SIG-M5 treated with dmso at 0.1 percent for 504 hours (cell line): ENCODE measurements at regions not wholly inside any gene's neighbourhood (a gene's known extent, or its start where the extent isn't known, plus 50 kb on each side); places are given as distances from the start of the nearest gene placed in this dataset.

Experiments
- DNase-seq: peaks from one replicate; lab custom pipeline; 2025; ENCODE audit not compliant: unreplicated experiment; lab: John Stamatoyannopoulos, UW

DNA sequence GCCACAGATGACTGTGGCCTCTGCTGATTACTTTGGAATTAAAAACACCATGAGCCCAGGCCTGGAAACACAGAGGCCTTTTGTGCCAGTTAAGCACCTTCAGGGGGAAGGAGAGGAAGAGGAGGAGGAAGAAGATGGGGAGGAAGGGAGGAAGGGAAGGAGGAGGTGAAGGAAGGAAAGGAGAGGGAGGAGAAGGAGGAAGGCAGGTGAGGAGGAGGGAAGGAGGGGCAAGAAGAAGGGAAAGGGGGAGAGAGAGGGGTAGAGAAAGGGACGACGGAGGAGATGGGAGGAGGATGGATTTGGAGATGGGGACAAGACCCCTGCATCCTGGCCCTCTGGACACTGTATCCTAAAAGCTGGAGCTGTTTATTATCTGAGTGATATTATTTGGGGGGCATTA lies 231.0 kb downstream of the UQCRFS1 start:
- no peak for DNase-seq

DNA sequence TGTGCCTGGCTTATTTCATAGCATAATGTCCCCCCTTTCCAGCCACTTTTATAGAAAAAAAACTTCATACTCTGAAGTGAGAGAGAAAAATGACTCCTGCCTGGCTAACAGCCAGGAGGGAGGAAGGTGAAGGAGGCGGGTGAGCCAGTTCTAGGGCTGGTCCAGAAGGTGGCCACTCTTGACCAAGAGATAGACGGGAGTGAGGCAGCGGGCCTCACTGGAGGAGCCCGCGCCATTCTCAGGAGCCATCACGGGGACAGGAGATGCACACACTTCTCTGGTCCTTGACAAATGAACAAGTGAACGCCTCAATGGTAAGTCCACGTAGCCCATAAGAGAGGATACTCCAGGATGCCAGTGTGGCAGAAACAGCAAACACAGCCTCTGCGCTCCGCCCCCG lies 231.4 kb downstream of the UQCRFS1 start:
- DNase-seq, result no peak

DNA sequence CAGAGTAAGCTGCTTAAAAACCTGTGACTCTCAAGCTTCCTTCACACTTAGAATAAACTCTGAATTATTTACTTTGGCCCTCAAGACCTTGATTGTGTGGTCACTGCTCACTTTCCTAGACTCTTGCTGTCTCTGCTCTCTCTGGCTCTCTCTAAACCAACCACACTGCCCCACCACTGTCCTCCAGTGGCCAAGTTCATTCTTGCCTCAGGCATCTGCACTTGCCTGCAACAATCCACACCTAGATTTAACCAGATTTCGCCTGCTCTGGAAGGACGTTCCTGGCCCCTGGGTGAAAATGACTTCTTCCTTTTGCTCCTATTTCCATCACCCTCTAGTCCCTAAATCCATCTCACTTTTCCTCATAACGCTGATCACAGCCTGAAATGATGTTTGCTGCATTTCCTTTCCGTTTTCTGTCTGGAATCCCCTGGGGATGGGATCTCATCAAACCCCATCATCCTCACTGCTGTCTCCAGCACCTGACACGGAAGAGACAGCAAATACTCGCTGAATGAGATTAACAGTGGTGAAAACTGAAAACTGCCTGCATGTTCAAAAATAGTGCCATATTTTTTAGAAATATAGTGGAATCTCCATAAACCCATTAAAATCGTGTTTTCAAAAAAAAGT lies 232.6 kb downstream of the UQCRFS1 start:
- DNase-seq, result no peak

DNA sequence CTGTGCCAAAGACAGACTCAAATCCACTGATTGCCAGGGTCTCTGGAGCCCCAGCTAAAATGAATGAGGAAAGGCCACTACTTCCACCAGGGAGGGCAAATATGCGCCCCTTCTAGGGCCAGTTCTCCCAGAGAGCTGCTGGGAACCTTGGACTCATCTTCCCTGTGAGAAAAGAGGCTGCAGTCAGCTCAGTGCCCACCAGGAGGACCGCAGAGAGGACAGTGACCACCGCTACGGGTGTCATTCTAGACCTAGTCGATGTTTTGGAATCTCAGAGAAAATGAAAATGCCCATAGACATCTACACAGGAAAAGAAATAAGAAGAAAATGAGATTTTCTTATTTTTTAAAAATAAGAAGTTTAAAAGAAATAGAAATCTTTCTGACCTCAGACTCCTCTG lies 235.1 kb downstream of the UQCRFS1 start:
- no peak for DNase-seq

DNA sequence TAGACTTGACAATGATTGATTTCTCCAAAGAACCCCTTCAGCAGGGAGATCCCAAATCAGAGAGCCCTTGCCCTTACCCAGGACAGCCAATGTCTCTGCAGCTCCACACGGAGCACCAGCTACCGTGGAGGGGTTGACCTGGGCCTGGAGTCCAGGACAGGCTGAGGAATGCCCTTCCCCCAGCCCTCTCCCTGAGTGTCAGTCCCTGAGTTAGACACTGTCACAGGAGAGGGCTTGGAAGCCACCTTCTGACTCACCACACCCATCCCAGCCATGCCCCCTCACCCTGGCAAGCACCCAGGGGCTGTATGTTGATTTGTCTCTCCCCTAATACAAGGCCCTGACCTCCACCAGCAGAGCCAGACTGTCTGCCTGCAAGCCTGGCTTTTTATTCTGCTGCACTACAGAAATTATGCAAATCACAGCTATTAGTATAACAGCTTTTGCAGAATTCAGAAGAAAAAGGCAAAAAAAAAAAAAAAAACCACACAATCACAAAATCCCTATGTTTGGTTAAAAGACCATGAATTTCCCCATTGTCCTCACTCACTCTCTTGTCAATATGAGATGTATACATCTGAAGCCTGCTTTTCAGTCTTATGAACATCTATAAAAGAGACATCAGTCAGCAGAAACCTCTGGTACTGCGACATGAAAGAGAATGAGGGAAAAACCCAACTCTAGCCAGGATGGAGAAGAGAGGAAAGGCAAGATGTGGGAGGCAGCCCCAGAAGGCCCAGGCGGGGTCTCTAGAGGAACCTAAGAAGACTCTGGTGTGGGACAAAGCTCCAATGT lies 240.7 kb downstream of the UQCRFS1 start:
- DNase-seq, result no peak

DNA sequence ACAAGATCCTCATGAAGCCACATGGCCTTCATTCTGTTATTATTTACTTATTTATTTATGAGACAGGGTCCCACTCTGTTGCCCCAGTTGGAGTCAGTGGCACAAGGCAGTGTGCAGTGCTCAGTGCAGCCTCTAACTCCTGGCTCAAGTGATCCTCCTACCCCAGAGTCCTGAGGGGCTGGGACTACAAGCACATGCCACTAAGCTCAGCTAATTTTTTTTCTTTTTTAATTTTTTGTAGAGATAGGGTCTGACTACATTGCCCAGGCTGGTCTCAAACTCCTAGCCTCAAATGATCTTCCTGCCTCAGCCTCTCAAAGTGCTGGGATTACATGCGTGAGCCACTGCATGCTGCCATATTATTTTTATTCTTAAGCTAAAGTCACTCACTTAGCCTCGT lies 241.4 kb downstream of the UQCRFS1 start:
- DNase-seq, result no peak

DNA sequence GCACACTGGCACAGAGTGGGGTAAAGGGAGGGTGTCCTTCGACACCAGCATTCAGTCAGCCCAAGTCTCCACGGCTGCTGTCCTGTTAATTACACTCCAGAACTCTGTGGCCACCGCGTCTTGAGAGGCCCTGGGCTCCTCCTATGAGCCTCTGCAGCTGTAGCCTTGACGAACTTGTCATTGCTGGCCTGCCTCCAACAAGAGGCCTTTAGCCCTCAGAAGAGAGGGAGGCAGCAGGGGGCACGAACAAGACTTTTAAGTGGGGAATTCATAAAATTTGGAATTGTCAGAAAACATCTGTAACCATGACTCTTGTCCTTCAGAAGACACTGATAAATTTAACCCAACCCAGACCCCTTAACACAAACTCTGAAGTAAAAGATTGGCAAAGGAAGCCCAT lies 241.9 kb downstream of the UQCRFS1 start:
- no peak for DNase-seq

DNA sequence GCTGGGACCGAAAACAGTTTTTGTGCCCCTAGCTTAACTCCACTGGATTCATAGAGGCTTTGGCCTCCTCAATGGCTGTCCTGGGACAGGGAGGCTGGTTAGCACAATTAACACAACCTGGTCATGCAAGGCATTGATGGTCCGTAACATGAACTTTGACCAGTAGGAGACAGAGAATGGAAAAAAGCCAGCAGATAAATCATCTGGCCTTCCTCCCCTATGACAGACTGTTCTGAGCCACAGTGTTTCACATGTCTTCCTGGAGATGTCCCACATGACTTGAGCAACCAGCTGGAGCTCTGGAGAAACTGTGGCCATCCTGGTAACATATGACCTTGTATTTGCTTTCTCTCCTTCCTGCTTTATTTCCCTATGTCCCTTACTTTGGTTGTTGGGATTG lies 244.2 kb downstream of the UQCRFS1 start:
- no peak for DNase-seq

DNA sequence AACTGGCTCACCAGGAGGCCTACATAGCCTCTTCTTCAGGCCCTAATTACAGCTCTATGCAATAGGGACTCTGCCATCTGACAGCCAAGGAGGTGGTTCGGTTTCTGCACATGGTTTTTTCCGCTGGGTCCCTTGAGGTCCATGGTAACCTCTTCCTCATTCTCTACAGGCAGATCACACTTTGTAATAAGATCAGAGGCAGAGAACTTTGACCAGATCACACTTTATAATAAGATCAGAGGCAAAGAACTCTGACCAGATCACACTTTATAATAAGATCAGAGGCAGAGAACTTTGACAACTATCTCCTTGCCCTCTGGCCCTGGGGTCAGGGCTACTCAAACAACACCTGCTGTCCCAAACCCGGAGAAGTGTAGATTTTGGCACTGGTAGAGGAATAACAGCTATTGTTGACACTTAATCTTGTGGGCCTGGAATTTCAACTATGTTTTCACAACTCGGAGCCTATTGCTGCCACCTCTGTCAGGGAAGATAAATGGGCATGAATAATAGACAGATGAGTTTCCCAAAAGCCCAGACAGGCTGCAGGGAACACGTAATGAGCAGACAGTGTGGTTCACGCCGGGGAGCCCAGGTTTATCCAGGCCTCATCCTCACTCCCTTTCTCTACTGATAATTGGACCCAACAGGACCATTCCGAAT lies 246.1 kb downstream of the UQCRFS1 start:
- no peak for DNase-seq

DNA sequence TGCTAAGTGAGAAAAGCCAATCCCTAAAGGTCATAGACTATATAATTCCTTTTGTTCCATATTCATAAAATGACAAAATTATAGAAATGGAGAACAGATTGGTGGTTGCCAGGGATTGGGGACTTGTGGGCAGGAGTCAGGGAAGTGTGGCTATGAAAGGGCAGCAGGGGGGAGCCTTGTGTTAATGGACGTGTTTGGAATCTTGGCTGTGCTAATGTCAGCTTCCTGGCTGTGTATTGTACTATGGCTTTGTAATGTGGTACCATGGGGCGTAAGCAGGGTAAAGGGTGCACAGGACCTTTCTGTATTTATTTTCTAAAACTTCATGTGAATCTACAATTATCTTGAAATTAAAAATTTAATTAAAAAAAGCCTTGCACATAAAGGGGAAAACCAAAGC lies 248.5 kb downstream of the UQCRFS1 start:
- DNase-seq, result no peak

DNA sequence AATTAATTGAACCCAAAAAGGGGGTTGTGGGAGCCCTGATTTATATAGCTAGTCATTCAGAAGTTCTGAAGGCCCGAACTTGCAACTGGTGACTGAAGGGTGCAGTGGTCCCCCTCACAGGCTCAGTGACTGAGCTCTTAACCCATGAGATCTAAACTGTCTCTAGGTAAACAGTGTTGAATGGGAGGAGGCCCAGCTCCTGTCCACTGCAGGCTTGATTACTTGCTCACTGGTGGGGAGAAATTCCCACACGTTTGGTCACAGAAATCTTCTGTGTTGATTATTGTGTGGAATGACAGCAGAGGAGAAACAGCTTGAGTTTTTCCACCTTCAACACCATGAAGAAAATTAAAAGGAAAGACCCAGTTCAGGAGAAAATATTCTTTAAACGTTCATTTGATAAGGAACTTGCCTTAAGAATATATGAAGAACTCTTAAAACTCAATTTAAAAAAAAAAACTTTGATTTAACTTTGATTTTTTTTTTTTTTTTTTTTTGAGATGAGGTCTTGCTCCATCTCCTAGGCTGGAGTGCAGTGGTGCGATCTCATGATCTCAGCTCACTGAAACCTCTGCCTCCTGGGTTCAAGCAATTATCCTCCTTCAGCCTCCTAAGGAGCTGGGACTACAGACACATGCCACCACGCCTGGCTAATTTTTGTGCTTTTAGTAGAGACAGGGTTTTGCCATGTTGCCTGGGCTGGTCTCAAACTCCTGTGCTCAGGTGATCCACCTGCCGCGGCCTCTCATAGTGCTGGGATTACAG lies 249.3 kb downstream of the UQCRFS1 start:
- no peak for DNase-seq

DNA sequence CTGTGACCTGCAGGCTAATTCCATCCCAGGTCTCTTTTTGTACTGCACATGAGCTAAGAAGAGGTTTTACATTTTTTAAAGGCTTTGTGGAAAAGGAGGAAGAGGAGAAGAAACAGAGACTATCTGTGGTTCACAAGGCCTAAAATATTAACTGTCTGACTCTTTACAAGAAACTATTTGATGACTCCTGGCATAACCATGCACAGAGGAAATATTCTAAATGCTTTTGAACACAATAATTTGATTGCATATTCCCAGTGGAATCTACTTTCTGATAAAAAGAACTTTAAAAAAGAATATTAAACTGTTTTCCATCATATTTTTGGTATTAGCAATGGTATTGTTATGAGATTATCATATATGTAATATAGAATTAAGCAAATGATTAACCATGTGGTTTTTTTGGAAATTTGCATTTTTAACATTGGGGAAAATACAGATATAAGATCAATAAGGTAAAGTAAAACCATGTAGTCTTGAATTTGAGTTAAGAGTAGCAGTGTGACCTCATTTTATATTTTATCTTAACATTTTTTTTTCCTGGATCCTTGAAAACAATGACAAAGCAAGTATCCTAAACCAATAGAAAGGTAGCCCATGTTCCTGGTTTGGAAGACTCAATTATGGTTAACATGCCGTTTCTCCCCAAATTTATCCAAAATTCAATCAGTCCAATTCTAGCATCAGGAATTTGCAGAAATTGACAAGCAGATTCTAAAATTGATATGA lies 251.0 kb downstream of the UQCRFS1 start:
- no peak for DNase-seq

DNA sequence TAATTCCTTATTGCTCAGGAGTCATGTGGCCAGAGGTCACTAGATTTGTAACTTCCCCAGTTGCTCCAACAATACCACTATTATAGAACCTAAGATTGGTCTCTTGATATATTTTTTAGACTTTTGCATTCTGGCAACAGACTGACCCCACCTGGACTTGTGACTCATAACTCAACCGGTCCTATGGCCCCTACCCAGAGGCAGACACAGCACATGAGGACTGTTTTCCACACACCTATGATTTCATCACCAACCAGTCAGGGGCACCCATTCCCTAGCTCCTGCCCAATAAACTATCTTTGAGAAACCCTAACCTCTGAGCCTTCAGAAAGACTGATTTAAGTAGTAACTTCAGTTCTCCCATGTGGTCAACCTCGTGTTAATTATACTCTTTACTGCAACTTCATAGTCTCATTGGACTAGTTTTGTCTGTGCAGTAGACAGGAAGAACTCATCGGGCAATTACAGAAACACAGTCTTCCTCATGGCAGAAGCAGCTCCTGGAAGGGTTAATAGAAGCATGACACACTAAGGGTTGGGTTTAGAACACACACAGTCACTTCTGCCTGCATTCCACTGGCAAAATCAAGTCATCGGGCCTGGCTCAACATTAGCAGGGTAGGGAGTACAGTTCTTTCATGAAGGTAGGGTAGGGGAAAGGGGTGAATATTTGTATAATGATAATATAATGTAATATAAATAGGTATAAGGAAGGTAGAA lies 251.8 kb downstream of the UQCRFS1 start:
- DNase-seq, result no peak

DNA sequence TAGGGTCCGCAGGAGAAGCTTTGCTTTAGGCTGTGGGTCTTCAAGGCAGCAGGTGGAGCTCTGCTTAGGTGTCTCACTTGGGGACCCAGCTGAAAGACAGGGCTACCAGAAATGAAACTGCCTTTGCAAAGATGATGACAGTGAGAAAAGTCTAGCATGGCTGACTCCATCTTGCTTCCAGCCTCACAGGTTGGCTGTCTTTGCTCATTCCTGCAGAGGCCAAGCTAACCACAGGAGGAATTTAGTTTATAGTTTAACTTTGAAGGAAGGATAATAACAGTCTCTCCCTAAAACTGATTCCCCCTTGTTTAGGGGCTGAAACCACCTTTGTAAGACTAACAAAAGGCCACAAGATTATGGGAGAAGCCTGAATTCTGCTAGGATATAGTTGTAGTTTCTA lies 252.4 kb downstream of the UQCRFS1 start:
- DNase-seq, result no peak

DNA sequence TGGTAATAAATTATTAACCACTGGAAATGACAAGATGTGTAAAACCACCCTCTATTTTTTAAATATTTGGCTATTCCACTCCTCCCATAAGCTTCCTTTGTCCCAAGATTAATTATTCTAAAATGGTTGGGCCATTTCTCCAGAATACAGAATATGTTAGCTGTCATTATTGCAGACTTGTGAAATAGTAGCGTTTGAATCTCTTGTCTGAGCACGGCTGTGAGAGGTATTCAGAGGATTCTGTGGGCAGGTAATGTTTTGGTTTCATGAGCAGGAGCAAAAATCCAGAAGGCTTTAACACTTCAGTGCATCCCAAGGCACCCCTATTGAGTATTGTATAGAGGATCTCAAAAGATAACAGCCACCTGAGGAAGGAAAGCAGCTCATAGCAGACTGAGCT lies 256.0 kb downstream of the UQCRFS1 start:
- no peak for DNase-seq

DNA sequence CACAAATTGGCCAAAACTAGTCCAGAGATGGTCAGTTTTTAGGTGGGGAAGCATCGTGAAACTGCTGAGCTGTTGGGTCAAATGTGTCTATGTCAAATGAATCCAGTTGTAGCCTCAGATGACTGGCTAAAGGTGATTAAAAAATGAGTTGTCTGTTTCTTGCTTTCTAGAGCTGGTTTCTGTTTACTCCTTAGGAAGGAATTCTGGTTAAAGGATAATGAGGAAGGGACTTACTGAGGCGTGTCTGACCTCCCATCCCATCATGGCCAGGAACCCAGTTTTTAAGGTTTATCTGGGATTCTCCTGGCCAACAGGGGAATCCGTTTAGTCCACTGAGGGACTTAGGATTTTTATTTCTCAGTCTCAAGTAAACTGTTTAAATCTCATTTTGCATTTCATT lies 256.5 kb downstream of the UQCRFS1 start:
- no peak for DNase-seq

DNA sequence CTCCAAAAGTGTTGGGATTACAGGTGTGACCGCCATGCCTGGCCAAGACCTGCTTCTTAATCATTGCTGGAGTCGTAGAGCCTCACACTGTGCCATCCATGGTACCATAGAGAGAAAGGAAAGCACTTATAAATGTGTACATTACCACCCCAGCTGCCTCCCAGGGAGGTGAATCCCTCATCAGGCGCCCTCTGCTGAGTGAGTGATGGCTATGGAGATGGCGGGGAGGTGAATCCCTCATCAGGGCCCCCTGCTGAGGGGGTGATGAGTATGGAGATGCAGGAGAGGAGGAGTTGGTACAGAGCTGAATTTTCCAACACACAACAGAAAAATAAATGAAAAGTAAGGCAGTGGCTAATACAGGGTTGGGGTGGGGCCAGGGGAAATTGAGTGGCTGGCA lies 263.4 kb downstream of the UQCRFS1 start:
- DNase-seq, result no peak

DNA sequence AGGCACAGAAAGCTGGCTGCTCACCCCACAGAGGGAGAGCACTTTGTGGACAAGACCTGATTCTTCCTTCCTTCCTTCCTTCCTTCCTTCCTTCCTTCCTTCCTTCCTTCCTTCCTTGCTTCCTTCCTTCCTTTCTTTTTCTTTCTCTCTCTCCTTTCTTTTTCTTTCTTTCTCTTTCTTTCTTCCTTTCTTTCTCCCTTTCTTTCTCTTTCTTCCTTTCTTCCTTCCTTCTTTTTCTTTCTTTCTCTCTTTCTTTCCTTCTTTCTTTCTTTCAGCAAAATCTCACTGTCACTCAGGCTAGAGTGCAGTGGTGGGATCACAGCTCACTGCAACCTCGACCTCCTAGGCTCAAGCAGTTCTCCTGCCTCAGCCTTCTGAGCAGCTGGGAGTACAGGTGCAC lies 263.9 kb downstream of the UQCRFS1 start:
- no peak for DNase-seq

DNA sequence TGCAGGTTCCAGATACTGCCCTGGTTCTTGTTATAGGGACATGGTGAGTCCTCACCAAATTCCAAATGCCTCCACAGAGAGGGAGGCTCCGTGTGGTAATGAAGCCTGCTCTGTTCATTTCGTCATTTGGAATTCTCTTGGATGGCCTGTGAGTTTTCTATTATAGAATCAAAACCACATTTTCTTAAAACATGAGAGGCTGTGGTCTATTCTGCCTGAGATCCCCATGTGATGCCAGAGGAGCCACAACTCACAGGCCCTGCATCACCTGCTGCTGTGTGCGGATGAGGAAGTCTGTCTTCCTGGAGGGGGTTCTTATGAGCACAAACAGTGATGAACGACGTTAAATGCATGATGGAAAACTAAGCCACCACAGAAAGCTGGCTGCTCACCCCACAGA lies 264.4 kb downstream of the UQCRFS1 start:
- no peak for DNase-seq

DNA sequence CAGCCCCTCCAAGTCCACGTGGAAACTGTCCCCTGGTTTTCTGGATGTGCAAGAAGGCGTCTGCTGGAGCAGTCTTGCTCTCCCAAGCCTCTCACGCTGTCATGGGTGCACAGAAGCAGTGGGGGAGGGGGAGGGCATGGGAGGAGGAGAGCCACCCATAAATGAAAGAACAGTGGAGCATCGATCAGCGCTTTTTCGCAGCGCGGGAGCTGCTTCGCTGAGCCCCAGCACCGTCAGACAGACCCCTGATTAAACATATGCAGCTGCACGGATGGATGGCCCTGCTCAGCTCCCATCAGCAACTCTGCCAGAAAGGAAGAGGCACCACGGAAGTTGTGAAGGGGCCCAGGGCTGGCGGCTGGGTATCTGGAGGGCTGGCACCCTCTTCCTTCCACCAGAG lies 264.9 kb downstream of the UQCRFS1 start:
- no peak for DNase-seq
